ENCODE measurements at regions not wholly inside any gene's neighbourhood (a gene's known extent, or its start where the extent isn't known, plus 50 kb on each side); places are given as distances from the start of the nearest gene placed in this dataset.

DNA sequence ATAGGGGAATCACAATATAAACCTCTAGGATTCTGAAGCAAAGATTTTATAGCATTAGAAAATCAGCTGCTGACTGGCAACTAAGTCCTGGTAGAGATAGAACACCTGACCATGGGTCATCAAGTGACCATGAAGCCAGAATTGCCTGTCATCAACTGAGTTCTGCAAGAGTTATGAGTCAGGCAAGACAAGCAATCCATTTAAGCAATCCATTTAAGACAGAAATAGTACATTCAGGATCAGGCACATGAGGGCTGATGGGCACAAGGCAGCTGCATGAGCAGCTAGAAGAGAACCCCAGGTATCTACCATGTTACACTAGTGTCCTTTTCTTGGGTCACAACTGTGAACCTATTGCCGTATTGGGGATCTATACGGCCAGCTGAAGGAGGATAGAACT is 98.9 kb downstream of the SPRY1 start:
- WGBS, 5 donors, result 89 to 100% (median 95%) methylated on average over 2 of the region's 2 CpGs
- Histone ChIP-seq H3K9me3 (no peaks in the 10 kb centered on the region), H3K36me3 (no peaks in the 10 kb centered on the region), H3K4me3 (no peak overlapping the region), H3K27ac (no peak overlapping the region), H3K4me1 (no peaks in the 10 kb centered on the region), H3K27me3 (replicated peaks in 1 of 7) (no peaks in the 10 kb centered on the region)
- no peak for DNase-seq
- no peak for TF ChIP-seq POLR2AphosphoS5 (IDR thresholded peaks at IDR 0.05)
- TF ChIP-seq POLR2A (IDR thresholded peaks at IDR 0.05), result no peak
- no peak for TF ChIP-seq CTCF (IDR thresholded peaks at IDR 0.05 in 8 of 11, conservative IDR thresholded peaks at IDR 0.05 in 3 of 11)
- intact Hi-C loops (cut with DNase I; ENCODE audit: low total_unique reads), result no loop called here

GRCh38 chr4:123496421-123496820 is 99.8 kb downstream of the SPRY1 start:
- no peaks in the 10 kb centered on the region for H3K9me3 ChIP-seq
- H3K27me3 ChIP-seq (replicated peaks in 1 of 7), result no peaks in the 10 kb centered on the region
- no peak for DNase-seq
- intact Hi-C loops (cut with DNase I; ENCODE audit: low total_unique reads), result no loop called here
- WGBS, 5 donors, result 77 to 87% (median 83%) methylated on average over 4 of the region's 4 CpGs
- no peak overlapping the region for H3K27ac ChIP-seq
- H3K4me1 ChIP-seq, result no peaks in the 10 kb centered on the region
- no peak overlapping the region for H3K4me3 ChIP-seq
- TF ChIP-seq POLR2AphosphoS5 (IDR thresholded peaks at IDR 0.05), result no peak
- TF ChIP-seq CTCF (IDR thresholded peaks at IDR 0.05 in 8 of 11, conservative IDR thresholded peaks at IDR 0.05 in 3 of 11), result no peak
- TF ChIP-seq POLR2A (IDR thresholded peaks at IDR 0.05), result no peak
- H3K36me3 ChIP-seq, result no peaks in the 10 kb centered on the region

- TF ChIP-seq POLR2AphosphoS5 (IDR thresholded peaks at IDR 0.05) (no peak), CTCF (IDR thresholded peaks at IDR 0.05 in 8 of 11, conservative IDR thresholded peaks at IDR 0.05 in 3 of 11) (no peak), POLR2A (IDR thresholded peaks at IDR 0.05) (no peak)
- Histone ChIP-seq H3K9me3 (no peaks in the 10 kb centered on the region), H3K36me3 (no peaks in the 10 kb centered on the region), H3K27ac (no peak overlapping the region), H3K27me3 (replicated peaks in 1 of 7) (no peaks in the 10 kb centered on the region), H3K4me3 (no peak overlapping the region), H3K4me1 (no peaks in the 10 kb centered on the region)
- no peak for DNase-seq
- intact Hi-C loops (cut with DNase I; ENCODE audit: low total_unique reads), result no loop called here
- WGBS, 5 donors, result 69 to 83% (median 81%) methylated on average over 6 of the region's 6 CpGs
Measured at GRCh38 chr4:123497340-123497739, 100.7 kb downstream of the SPRY1 start.

DNA sequence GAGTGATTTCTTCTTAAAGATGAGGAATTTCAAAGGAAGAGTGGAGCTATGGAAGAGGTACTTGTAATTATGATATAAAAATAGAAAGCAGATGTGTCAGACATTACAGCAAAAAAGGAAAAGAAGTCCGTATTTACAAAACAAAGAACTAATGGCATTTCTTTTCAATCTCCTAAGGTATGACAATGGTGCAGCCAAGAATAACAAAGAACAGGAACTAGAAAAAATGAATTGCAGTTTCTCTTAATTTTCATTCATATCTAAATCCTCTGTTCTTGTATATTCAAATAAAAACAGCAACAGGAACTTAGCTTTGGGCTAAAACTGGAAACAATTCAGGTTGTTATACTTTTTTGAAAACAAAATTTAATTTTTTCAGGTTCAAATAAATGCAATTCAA is 105.1 kb downstream of the SPRY1 start:
- intact Hi-C loops (cut with DNase I; ENCODE audit: low total_unique reads), result no loop called here
- TF ChIP-seq POLR2AphosphoS5 (IDR thresholded peaks at IDR 0.05) (no peak), POLR2A (IDR thresholded peaks at IDR 0.05) (no peak), CTCF (IDR thresholded peaks at IDR 0.05 in 8 of 11, conservative IDR thresholded peaks at IDR 0.05 in 3 of 11) (no peak)
- Histone ChIP-seq H3K9me3 (no peaks in the 10 kb centered on the region), H3K27me3 (replicated peaks in 1 of 7) (peaks cover 0 to 17% (median 0%) of the 10 kb centered on the region in 7 donors), H3K27ac (no peak overlapping the region), H3K4me1 (peaks cover 0 to 22% (median 8%) of the 10 kb centered on the region in 6 donors), H3K36me3 (no peaks in the 10 kb centered on the region), H3K4me3 (no peak overlapping the region)
- 66 to 80% (median 72%) methylated on average over 1 of the region's 1 CpG for WGBS, 5 donors
- DNase-seq, result no peak
